ENCODE measurements at regions not wholly inside any gene's neighbourhood (a gene's known extent, or its start where the extent isn't known, plus 50 kb on each side); places are given as distances from the start of the nearest gene placed in this dataset.

- TF ChIP-seq ZBTB33 (IDR thresholded peaks at IDR 0.05), result no peak
- TF ChIP-seq CTCF (IDR thresholded peaks at IDR 0.05; ENCODE audit: low read depth, low read length, missing input control), result no peak
- no peak for TF ChIP-seq SP1 (IDR thresholded peaks at IDR 0.05)
- no peak for TF ChIP-seq JUND (IDR thresholded peaks at IDR 0.05)
- no peak for TF ChIP-seq ATF3 (IDR thresholded peaks at IDR 0.05)
- TF ChIP-seq GABPA (IDR thresholded peaks at IDR 0.05 in 1 of 2, conservative IDR thresholded peaks at IDR 0.05 in 1 of 2), result no peak
- no peak for TF ChIP-seq MAX (IDR thresholded peaks at IDR 0.05)
- no peak for TF ChIP-seq FOXA2 (IDR thresholded peaks at IDR 0.05)
These were observed 54.0 kb downstream of the RFPL4B start for GRCh38 chr6:112401083-112401482.
